HG03457 (cell line): ENCODE measurements at regions not wholly inside any gene's neighbourhood (a gene's known extent, or its start where the extent isn't known, plus 50 kb on each side); places are given as distances from the start of the nearest gene placed in this dataset.
A peak's percentile ranks its signal among the peaks of the same experiment; 100 is the strongest.
"Not testable (repeated sequence)": the region's sequence is repeated elsewhere in the genome, so short reads cannot be mapped to it uniquely, and the experiment has no call there.

Experiments used
- ATAC-seq: cut with Tn5 transposase; IDR thresholded peaks from one replicate; pipeline ENCODE4 v1.9.1; 2021; ENCODE audit warnings: moderate number of reproducible peaks; ENCODE audit not compliant: unreplicated experiment

DNA sequence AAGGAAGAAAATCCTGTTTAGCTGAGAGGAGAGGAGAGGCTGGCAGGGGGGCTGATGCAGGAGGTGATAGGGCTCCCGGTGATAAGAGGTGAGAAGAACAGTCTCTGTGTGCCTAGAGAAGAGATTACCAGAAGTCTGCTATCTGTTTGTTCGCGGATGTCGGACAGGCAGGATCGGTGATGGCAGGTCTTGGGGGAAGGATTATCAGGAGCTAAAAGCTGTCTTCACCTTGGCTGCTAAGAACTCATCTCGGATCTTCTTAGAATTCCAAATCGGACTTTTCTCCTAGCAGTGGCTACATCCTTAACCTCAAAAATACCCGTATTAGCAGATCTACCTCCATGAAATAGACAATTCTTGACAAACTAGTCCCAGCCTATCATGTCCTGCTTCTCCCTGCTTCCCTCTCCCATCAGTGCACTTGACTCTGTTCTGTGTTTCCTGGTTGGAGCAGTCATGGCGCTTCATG, 282.1 kb upstream of the TRIB2 start:
- ATAC-seq = no peak

GRCh38 chr2:12435430-12436222, 281.1 kb upstream of the TRIB2 start:
- no peak for ATAC-seq

GRCh38 chr2:12436483-12436882, 280.3 kb upstream of the TRIB2 start:
- no peak for ATAC-seq

- ATAC-seq = no peak
Observed at GRCh38 chr2:12436935-12437561, 279.7 kb upstream of the TRIB2 start.

- no peak for ATAC-seq
Observed at GRCh38 chr2:12440731-12441130, 276.0 kb upstream of the TRIB2 start.

DNA sequence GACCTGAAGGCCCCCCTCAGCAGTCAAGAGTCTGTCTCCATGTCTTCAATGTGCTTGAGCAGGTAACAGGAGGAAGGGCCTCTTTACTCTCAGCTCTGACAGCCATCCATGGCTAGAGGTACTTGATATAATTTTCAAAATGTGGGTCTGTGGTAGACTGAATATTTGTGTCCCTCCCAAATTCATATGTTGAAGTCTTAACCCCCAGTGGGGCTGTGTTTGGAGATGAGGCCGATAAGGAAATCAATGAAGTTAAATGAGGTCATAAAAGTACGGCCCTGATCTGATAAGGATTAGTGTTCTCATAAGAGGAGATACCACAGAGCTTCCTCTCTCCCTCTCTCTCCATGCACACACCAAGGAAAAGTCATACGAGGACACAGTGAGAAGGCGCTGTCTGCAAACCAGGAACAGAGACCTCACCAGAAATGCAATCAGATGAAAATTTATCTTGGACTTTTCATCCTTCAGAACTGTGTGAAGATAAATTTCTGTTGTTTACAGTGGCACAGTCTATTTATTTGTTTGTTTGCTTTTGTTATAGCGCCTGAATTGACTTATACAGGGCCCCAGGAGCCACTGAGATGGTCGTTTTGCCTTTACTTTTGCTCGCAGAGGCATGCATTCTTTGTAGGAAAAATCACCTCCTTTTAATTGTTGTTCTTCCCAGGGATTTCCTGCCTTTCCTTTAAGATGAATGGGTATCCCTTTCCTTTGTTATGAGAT, 274.8 kb upstream of the TRIB2 start:
- ATAC-seq = no peak

DNA sequence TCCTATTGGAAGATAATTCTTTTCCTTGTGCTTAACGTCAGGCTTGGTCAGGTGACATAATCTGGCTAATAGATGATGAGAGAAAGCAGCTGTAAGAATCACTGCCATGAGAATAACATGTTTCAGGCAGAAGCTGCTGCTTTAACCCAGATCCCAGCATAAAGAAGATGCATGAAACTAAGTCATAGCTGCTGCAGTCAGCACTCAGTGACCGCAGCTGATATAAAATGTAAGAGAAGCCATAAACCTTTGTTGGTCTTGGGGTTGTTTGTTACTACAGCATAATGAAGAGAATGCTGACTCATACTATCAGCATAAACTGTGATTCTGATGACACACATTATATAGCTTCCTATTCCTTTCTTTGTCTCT, 274.3 kb upstream of the TRIB2 start:
- ATAC-seq = no peak

DNA sequence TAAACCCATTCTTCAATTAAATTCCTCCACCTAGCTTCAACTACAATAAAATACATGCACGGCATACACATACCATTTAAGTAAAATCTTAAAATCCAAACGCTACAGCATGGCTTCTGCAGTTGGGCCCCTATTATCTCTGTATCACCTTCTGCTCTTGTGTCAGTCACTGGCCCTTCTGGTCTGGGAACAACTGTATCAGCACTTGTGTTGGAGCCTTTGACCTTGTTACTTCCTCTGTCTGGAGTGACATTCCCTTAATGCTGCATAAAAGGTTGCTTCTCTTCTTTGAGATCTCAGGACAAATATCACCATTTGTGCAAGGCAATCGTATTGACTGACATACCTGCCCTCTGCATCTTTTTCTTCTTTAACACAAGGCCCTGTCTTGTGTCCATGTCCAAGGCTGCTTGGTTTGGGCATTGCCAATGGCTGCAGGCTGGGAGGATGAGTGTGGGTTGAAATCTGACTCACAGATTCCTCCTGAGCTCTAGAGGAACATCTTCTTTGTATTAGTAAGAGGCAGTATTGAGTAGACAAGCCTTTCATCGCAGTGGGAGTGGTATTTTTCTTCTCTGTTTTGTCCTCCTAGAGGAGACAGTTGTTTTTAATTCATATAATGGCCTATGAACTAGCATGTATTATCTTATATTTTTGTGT, 267.8 kb upstream of the TRIB2 start:
- no peak for ATAC-seq

- no peak for ATAC-seq
Observed at GRCh38 chr2:12451726-12452125, 265.0 kb upstream of the TRIB2 start.

- no peak for ATAC-seq
Observed at GRCh38 chr2:12452185-12452584, 264.6 kb upstream of the TRIB2 start.

DNA sequence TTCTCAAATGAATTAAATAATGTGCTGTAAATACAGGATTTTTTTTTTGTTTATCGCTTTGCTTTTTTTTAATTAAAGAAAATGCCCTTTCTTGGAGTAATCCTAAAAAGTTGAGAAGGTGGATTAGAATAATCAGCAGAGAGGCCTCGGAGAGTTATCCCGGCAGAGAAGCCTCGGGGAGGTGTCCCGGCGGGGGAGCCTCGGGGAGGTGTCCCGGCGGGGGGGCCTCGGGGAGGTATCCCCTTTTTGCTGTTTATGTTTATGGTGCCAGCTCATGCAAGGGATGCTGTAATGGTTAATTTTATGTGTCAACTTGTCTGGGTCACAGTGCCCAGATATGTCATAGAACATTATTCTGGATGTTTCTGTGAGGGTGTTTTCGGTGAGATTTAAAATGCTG, 263.0 kb upstream of the TRIB2 start:
- no peak for ATAC-seq

- no peak for ATAC-seq
Observed at GRCh38 chr2:12455661-12456060, 261.1 kb upstream of the TRIB2 start.

- peak; percentile 93 for ATAC-seq
Observed at GRCh38 chr2:12456293-12457106, 260.2 kb upstream of the TRIB2 start.

GRCh38 chr2:12457831-12458230, 258.9 kb upstream of the TRIB2 start:
- ATAC-seq = no peak

DNA sequence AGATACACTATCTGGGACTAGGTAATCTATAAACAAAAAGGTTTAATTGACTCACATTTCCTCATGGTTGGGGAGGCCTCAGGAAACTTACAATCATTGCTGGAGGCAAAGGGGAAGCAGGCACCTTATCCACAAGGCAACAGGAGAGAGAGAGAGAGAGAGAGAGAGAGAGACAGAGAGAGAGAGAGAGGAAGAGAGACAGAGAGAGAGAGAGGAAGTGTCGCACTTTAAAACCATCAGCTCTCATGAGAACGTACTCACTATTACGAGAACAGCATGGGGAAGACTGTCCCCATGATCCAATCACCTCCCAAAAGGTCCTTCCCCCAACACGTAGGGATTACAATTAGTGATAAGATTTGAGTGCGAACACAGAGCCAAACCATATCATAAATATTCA, 253.5 kb upstream of the TRIB2 start:
- ATAC-seq = no peak

DNA sequence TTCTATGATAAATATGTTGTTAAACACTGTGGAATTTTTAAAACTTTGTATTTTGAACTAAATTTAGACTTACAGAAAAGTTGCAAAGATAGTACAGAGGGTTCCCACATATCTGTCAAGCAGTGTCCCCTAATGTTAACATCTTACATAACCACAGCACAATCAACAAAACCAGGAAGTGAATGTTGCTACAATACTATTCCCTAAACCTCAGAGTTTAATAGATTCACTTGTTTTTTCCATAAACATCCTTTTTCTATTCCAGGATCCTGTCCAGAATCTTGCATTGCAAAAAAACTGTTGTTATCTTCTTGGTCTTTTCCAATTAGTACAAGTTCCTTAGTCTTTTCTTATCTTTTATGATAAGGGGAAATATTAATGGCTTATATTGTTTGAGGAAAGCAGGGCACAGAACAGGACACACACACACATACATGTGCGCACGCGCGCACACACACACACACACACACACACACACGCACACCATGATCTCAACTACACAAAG, 251.1 kb upstream of the TRIB2 start:
- ATAC-seq = no peak

- no peak for ATAC-seq
Observed at GRCh38 chr2:12467303-12467702, 249.4 kb upstream of the TRIB2 start.

DNA sequence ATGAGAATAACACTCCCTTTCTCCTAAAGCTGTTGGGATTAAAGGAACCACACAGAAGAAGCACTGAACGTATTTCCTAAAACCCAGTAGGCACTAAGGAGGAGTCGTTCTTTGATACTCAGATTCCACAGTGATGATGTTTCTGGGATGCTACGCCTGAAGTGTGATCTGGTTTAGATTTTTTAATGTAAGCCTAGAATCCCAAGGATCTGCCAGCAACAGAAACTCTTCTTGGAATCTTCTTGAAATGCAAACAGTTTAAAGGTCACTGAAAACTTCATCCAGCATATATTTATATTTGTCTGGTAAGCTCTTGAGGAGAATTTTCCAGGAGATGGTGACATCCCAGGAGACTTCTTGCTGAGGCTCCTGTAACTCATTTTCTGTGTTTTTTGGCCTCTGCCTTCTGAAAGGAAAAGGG, 247.6 kb upstream of the TRIB2 start:
- ATAC-seq = no peak

DNA sequence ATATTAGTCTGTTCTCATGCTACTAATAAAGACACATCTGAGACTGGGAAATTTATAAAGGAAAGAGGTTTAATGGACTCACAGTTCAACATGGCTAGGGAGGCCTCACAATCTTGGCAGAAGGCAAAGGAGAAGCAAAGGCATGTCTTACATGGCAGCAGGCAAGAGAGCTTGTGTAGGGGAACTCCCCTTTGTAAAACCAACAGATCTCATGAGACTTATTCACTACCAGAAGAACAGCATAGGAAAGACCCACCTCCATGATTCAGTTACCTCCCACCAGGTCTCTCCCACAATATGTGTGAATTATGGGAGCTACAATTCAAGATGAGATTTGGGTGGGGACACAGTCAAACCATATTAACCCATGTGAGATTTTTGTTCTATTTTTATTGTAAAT, 244.5 kb upstream of the TRIB2 start:
- not testable (repeated sequence) for ATAC-seq
